ENCODE measurements at regions not wholly inside any gene's neighbourhood (a gene's known extent, or its start where the extent isn't known, plus 50 kb on each side); places are given as distances from the start of the nearest gene placed in this dataset.

GRCh38 chr7:114759347-114760062, 162.4 kb upstream of the MDFIC start:
- no peak for TF ChIP-seq CEBPB (IDR thresholded peaks at IDR 0.05; ENCODE audit: low read depth)
- TF ChIP-seq RAD21 (IDR thresholded peaks at IDR 0.05; ENCODE audit: low read depth) = no peak
- no peak for TF ChIP-seq JUND (IDR thresholded peaks at IDR 0.05)
- no peak for TF ChIP-seq ZNF274 (IDR thresholded peaks at IDR 0.05; ENCODE audit: low read depth, low read length)
- TF ChIP-seq EZH2 (IDR thresholded peaks at IDR 0.05) = no peak
- no peak for TF ChIP-seq SIN3A (IDR thresholded peaks at IDR 0.05; ENCODE audit: low read depth)
- no peak for TF ChIP-seq REST (IDR thresholded peaks at IDR 0.05; ENCODE audit: low read depth)
- TF ChIP-seq YY1 (IDR thresholded peaks at IDR 0.05; ENCODE audit: extremely low read depth, insufficient replicate concordance, low read depth, low read length) = no peak
- no peak for TF ChIP-seq POLR2AphosphoS5 (IDR thresholded peaks at IDR 0.05; ENCODE audit: low read depth, low read length)
- no peak for TF ChIP-seq CBX3 (IDR thresholded peaks at IDR 0.05; ENCODE audit: low read depth)
- TF ChIP-seq ATF3 (IDR thresholded peaks at IDR 0.05) = no peak
- no peak for TF ChIP-seq MAX (IDR thresholded peaks at IDR 0.05)
- no peak for TF ChIP-seq EGR1 (IDR thresholded peaks at IDR 0.05; ENCODE audit: low read depth)
- TF ChIP-seq ELF1 (IDR thresholded peaks at IDR 0.05; ENCODE audit: borderline replicate concordance, low read depth) = no peak
- Histone ChIP-seq H3K79me2 (ENCODE audit: insufficient read depth, low read length) (no peaks in the 10 kb centered on the region), H3K36me3 (ENCODE audit: control insufficient read depth in 1 of 2, insufficient read depth in 2 of 2, low read length in 2 of 2) (no peaks in the 10 kb centered on the region), H3K27ac (ENCODE audit: low read depth, low read length) (no peak overlapping the region), H3K9me3 (ENCODE audit: control insufficient read depth in 1 of 2, insufficient read depth in 1 of 2, low read depth in 1 of 2, low read length in 2 of 2) (no peaks in the 10 kb centered on the region), H4K20me1 (ENCODE audit: insufficient read depth) (no peaks in the 10 kb centered on the region), H3K9me2 (ENCODE audit: insufficient read depth) (no peaks in the 10 kb centered on the region), H2AFZ (ENCODE audit: low read depth, low read length, poor library complexity, severe bottlenecking) (no peak overlapping the region), H3K4me3 (replicated peaks in 1 of 2; ENCODE audit: low read depth in 1 of 2, low read length in 2 of 2) (no peak overlapping the region), H3K9ac (ENCODE audit: low read length) (no peak overlapping the region), H3K27me3 (ENCODE audit: insufficient read depth, low read length) (no peaks in the 10 kb centered on the region), H3K4me1 (ENCODE audit: control insufficient read depth in 1 of 2, insufficient read depth in 2 of 2, low read length in 2 of 2) (no peaks in the 10 kb centered on the region), H3K4me2 (ENCODE audit: low read length) (no peak overlapping the region)
- DNase-seq (ENCODE audit: low read depth, low spot score) (no peak), ATAC-seq (no peak)
- ChIA-PET POLR2A (no interaction called here), RAD21 (ENCODE audit: low non-redundant PET in 1 of 2, low total read pairs in 2 of 2, uncharacterized antibody in 2 of 2, unreplicated experiment in 2 of 2) (no interaction called here), CTCF (no interaction called here)
- BruUV-seq (replicated peaks) = no TSS peak
- intact Hi-C loops (cut with micrococcal nuclease) = no loop called here

Measured in HCT116 (cell line).